ENCODE measurements at regions not wholly inside any gene's neighbourhood (a gene's known extent, or its start where the extent isn't known, plus 50 kb on each side); places are given as distances from the start of the nearest gene placed in this dataset.

GRCh38 chr1:224496826-224497225 is 62.2 kb upstream of the WDR26 start:
- DNase-seq (ENCODE audit: low spot score) = no peak
- TF ChIP-seq CTCF (IDR thresholded peaks at IDR 0.05) = no peak
- H3K27ac ChIP-seq = no peak overlapping the region
- no peak overlapping the region for H3K4me3 ChIP-seq
- no peaks in the 10 kb centered on the region for H3K36me3 ChIP-seq
- peaks cover 9 to 24% of the 10 kb centered on the region in 2 donors for H3K4me1 ChIP-seq (ENCODE audit: control insufficient read depth in 1 of 2, low read depth in 2 of 2)
- ATAC-seq (ENCODE audit: insufficient number of reproducible peaks, low FRiP score, low read depth) = no peak
- no peaks in the 10 kb centered on the region for H3K9me3 ChIP-seq
- no peaks in the 10 kb centered on the region for H3K27me3 ChIP-seq (replicated peaks; ENCODE audit: insufficient read depth)

GRCh38 chr1:224497714-224498573 is 63.3 kb upstream of the WDR26 start:
- no peaks in the 10 kb centered on the region for H3K27me3 ChIP-seq (replicated peaks; ENCODE audit: insufficient read depth)
- H3K27ac ChIP-seq = peak overlapping the region; percentile 58 to 66
- ATAC-seq (ENCODE audit: insufficient number of reproducible peaks, low FRiP score, low read depth) (peak; percentile 63), DNase-seq (ENCODE audit: low spot score) (no peak)
- H3K9me3 ChIP-seq = no peaks in the 10 kb centered on the region
- H3K4me1 ChIP-seq (ENCODE audit: control insufficient read depth in 1 of 2, low read depth in 2 of 2) = peaks cover 15 to 32% of the 10 kb centered on the region in 2 donors
- no peaks in the 10 kb centered on the region for H3K36me3 ChIP-seq
- H3K4me3 ChIP-seq = peak overlapping the region; percentile 6
- no peak for TF ChIP-seq CTCF (IDR thresholded peaks at IDR 0.05)

DNA sequence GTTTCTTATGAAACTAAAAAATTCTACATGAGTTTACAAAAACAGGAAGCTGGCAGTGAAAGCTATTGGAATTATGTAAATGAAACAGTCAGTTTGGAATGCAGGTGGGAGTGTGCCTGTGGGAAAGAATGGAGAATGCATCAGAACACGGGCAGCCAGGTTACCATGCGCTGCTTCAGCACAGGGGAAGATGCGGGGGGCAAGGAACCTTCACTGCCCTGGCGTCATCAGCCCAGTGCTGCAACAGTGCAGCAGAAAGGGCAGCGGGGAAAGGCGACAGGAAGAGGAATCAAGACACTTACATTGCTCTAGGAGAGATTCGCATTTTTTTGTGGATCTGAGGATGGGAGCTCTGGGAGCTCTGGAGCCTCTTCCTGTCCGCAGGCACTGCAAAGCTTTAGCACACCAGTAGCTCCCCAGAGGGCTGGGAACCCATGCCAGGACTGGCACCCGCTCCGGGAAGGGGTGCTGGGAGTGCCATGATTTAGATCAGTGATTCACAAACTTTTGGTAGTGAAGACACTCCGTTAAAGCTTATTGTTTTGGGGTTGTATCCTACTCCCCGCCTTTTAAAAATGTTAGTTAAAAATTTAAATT is 64.1 kb upstream of the WDR26 start:
- no peak for ATAC-seq (ENCODE audit: insufficient number of reproducible peaks, low FRiP score, low read depth)
- Histone ChIP-seq H3K27me3 (replicated peaks; ENCODE audit: insufficient read depth) (no peaks in the 10 kb centered on the region), H3K36me3 (no peaks in the 10 kb centered on the region), H3K4me1 (ENCODE audit: control insufficient read depth in 1 of 2, low read depth in 2 of 2) (peaks cover 20 to 39% of the 10 kb centered on the region in 2 donors), H3K27ac (peak overlapping the region; percentile 58 to 66), H3K4me3 (peak overlapping the region; percentile 6), H3K9me3 (no peaks in the 10 kb centered on the region)
- no peak for TF ChIP-seq CTCF (IDR thresholded peaks at IDR 0.05)
- DNase-seq (ENCODE audit: low spot score) = no peak

DNA sequence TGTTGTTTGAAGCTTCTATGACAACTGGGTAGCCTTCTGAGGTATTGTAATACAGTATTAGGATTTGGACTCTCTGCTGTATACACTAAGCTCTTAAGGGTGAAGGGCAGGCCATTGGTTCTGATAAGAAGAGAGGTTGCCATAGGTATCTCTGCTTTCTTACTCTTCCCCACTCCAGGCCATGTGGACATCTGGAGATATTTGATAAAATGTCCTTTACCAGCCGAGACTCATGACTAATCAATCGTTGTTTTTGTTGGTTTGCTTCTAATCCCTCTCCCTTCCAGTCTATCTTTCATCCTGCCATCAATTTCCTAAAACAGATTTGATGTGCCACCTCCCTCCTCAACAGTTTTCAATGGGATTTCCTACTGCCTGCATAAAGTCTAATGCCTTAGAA is 64.6 kb upstream of the WDR26 start:
- ATAC-seq (ENCODE audit: insufficient number of reproducible peaks, low FRiP score, low read depth) = no peak
- Histone ChIP-seq H3K4me1 (ENCODE audit: control insufficient read depth in 1 of 2, low read depth in 2 of 2) (peaks cover 25 to 44% of the 10 kb centered on the region in 2 donors), H3K36me3 (no peaks in the 10 kb centered on the region), H3K4me3 (no peak overlapping the region), H3K27ac (peak overlapping the region; percentile 58 to 66), H3K9me3 (no peaks in the 10 kb centered on the region), H3K27me3 (replicated peaks; ENCODE audit: insufficient read depth) (no peaks in the 10 kb centered on the region)
- TF ChIP-seq CTCF (IDR thresholded peaks at IDR 0.05) = no peak
- DNase-seq (ENCODE audit: low spot score) = no peak

GRCh38 chr1:224500796-224501195 is 66.2 kb upstream of the WDR26 start:
- no peak for ATAC-seq (ENCODE audit: insufficient number of reproducible peaks, low FRiP score, low read depth)
- H3K27ac ChIP-seq = no peak overlapping the region

More at GRCh38 chr1:224500796-224501195, 66.2 kb upstream of the WDR26 start:
- Histone ChIP-seq H3K36me3 (no peaks in the 10 kb centered on the region), H3K27me3 (replicated peaks; ENCODE audit: insufficient read depth) (no peaks in the 10 kb centered on the region), H3K4me3 (no peak overlapping the region), H3K4me1 (ENCODE audit: control insufficient read depth in 1 of 2, low read depth in 2 of 2) (peaks cover 29 to 48% of the 10 kb centered on the region in 2 donors), H3K9me3 (no peaks in the 10 kb centered on the region)
- no peak for DNase-seq (ENCODE audit: low spot score)
- no peak for TF ChIP-seq CTCF (IDR thresholded peaks at IDR 0.05)
